IMR-90 (cell line): ENCODE measurements at regions not wholly inside any gene's neighbourhood (a gene's known extent, or its start where the extent isn't known, plus 50 kb on each side); places are given as distances from the start of the nearest gene placed in this dataset.

Source experiments
- ATAC-seq: fragments of 200-7000 bp; cut with Tn5 transposase; 2 replicates; pipeline ENCODE4 v1.9.1; 2020; ENCODE audit warnings: low read depth, mild to moderate bottlenecking, moderate library complexity
- BruUV-seq: library from RNA; stranded (reverse); fragments of 400-500 nt; replicated peaks from 2 replicates; lab custom pipeline; 2021; lab: Mats Ljungman, UMichigan
- CTCF ChIA-PET: fragments of 300-600 bp; formaldehyde crosslinking; extraction: SDS; loops from one replicate; lab custom pipeline; 2021; ENCODE audit warnings: antibody characterized with exemption; lab: Yijun Ruan, JAX
- POLR2A ChIA-PET: fragments of 300-600 bp; sonication (Branson Sonifier 250); formaldehyde crosslinking; loops from one replicate; lab custom pipeline; 2022; ENCODE audit warnings: antibody characterized with exemption; ENCODE audit not compliant: unreplicated experiment; lab: Charles Lee
- DNase-seq: peaks from one replicate; pipeline ENCODE4 v3.0.0; 2013
- H2AFZ ChIP-seq: replicated peaks from 2 replicates; pipeline ENCODE3; 2013; ENCODE audit warnings: low read length, mild to moderate bottlenecking; ENCODE audit not compliant: poor library complexity
- H2AK5ac ChIP-seq: 2 replicates; pipeline ENCODE4 v1.6.1; 2013; ENCODE audit warnings: low read depth, low read length, inconsistent platforms
- H2AK9ac ChIP-seq: replicated peaks from 2 replicates; pipeline ENCODE3; 2013; ENCODE audit warnings: mild to moderate bottlenecking, low read depth, low read length, moderate library complexity; ENCODE audit not compliant: poor library complexity
- H2BK120ac ChIP-seq: 2 replicates; pipeline ENCODE4 v1.6.1; 2013; ENCODE audit warnings: low read depth, low read length, inconsistent platforms
- H2BK15ac ChIP-seq: 3 replicates; pipeline ENCODE4 v1.6.1; 2013; ENCODE audit warnings: low read depth, low read length, inconsistent platforms
- H2BK20ac ChIP-seq: 2 replicates; pipeline ENCODE4 v1.6.1; 2013; ENCODE audit warnings: low read depth, mild to moderate bottlenecking, inconsistent platforms, low read length, moderate library complexity
- H2BK5ac ChIP-seq: 2 replicates; pipeline ENCODE4 v1.6.1; 2013; ENCODE audit warnings: mild to moderate bottlenecking, low read depth, low read length, inconsistent platforms; ENCODE audit not compliant: poor library complexity, severe bottlenecking
- H3K14ac ChIP-seq: replicated peaks from 2 replicates; pipeline ENCODE4 v1.6.1; 2013; ENCODE audit warnings: low read depth, low read length, inconsistent platforms
- H3K18ac ChIP-seq: 2 replicates; pipeline ENCODE4 v1.6.1; 2013; ENCODE audit warnings: low read depth, low read length, control low read depth
- H3K23ac ChIP-seq: 2 replicates; pipeline ENCODE4 v1.6.1; 2013; ENCODE audit warnings: low read depth, low read length, inconsistent platforms
- H3K27ac ChIP-seq: 2 replicates; pipeline ENCODE4 v1.5.1; 2013; ENCODE audit warnings: mild to moderate bottlenecking, control low read depth, low read length; ENCODE audit not compliant: insufficient read depth
- H3K27me3 ChIP-seq: 2 replicates; pipeline ENCODE4 v1.6.1; 2013; ENCODE audit warnings: low read length; ENCODE audit not compliant: control insufficient read depth, insufficient read depth
- H3K36me3 ChIP-seq: 2 replicates; pipeline ENCODE4 v1.6.1; 2013; ENCODE audit warnings: low read length, mixed read lengths; ENCODE audit not compliant: control insufficient read depth, insufficient read depth
- H3K4ac ChIP-seq: 2 replicates; pipeline ENCODE4 v1.6.1; 2013; ENCODE audit warnings: low read depth, low read length, inconsistent platforms
- H3K4me1 ChIP-seq: 2 replicates; pipeline ENCODE4 v1.6.1; 2013; ENCODE audit warnings: low read length, mixed read lengths; ENCODE audit not compliant: control insufficient read depth, insufficient read depth
- H3K4me2 ChIP-seq: 2 replicates; pipeline ENCODE4 v1.6.1; 2013; ENCODE audit warnings: low read depth, mild to moderate bottlenecking, control low read depth, low read length, moderate library complexity
- H3K4me3 ChIP-seq: 2 replicates; pipeline ENCODE4 v1.5.1; 2013; ENCODE audit warnings: low read depth, mild to moderate bottlenecking, control low read depth, low read length, moderate library complexity; ENCODE audit not compliant: insufficient read depth
- H3K56ac ChIP-seq: 2 replicates; pipeline ENCODE4 v1.6.1; 2013; ENCODE audit warnings: low read length, inconsistent platforms; ENCODE audit not compliant: insufficient read depth; ENCODE audit errors: extremely low read depth
- H3K79me1 ChIP-seq, 2 experiments: 2 replicates each; pipeline ENCODE4 v1.6.1; 2013; ENCODE audit warnings: low read length in 2 of 2, inconsistent platforms in 1 of 2, low read depth in 1 of 2
- H3K9ac ChIP-seq: 2 replicates; pipeline ENCODE4 v1.6.1; 2013; ENCODE audit warnings: low read depth, low read length, control low read depth
- H3K9me1 ChIP-seq: 2 replicates; pipeline ENCODE4 v1.6.1; 2013; ENCODE audit warnings: low read length, inconsistent platforms; ENCODE audit not compliant: insufficient read depth
- H3K9me3 ChIP-seq: 2 replicates; pipeline ENCODE4 v1.6.1; 2013; ENCODE audit warnings: low read length; ENCODE audit not compliant: control insufficient read depth, insufficient read depth
- H4K20me1 ChIP-seq: 2 replicates; pipeline ENCODE4 v1.6.1; 2013; ENCODE audit warnings: low read length, inconsistent platforms; ENCODE audit not compliant: insufficient read depth
- H4K5ac ChIP-seq: 2 replicates; pipeline ENCODE4 v1.6.1; 2013; ENCODE audit warnings: mild to moderate bottlenecking, low read depth, low read length, control low read depth
- H4K8ac ChIP-seq, 2 experiments: 2 replicates each; pipeline ENCODE4 v1.6.1; 2013; ENCODE audit warnings: low read depth in 2 of 2, low read length in 2 of 2, control low read depth in 1 of 2, inconsistent platforms in 1 of 2
- H4K91ac ChIP-seq: 2 replicates; pipeline ENCODE4 v1.6.1; 2013; ENCODE audit warnings: low read depth, low read length, inconsistent platforms; ENCODE audit not compliant: insufficient read depth
- BHLHE40 ChIP-seq: fragments of 150-350 bp; IDR thresholded peaks from 2 replicates; pipeline ENCODE4 v1.6.1; 2016; ENCODE audit warnings: mild to moderate bottlenecking, low read depth, low read length
- CEBPB ChIP-seq: IDR thresholded peaks from 2 replicates; pipeline ENCODE4 v1.6.1; 2012; ENCODE audit warnings: low read depth, low read length, improper control_type of control experiment
- CTCF ChIP-seq: conservative IDR thresholded peaks from 2 replicates; pipeline ENCODE4 v1.5.1; 2012; ENCODE audit warnings: mild to moderate bottlenecking, low read depth, low read length, improper control_type of control experiment
- FOS ChIP-seq: fragments of 150-350 bp; IDR thresholded peaks from 2 replicates; pipeline ENCODE4 v1.6.1; 2016; ENCODE audit warnings: low read depth, low read length
- MXI1 ChIP-seq: IDR thresholded peaks from 2 replicates; pipeline ENCODE4 v1.6.1; 2012; ENCODE audit warnings: low read depth, mild to moderate bottlenecking, low read length, moderate library complexity, borderline replicate concordance
- POLR2A ChIP-seq: IDR thresholded peaks from 2 replicates; pipeline ENCODE4 v1.6.1; 2012; ENCODE audit warnings: mild to moderate bottlenecking, low read depth, low read length
- RCOR1 ChIP-seq: IDR thresholded peaks from 2 replicates; pipeline ENCODE4 v1.6.1; 2012; ENCODE audit warnings: mild to moderate bottlenecking, low read length, improper control_type of control experiment; ENCODE audit not compliant: insufficient replicate concordance
- RFX5 ChIP-seq: IDR thresholded peaks from 2 replicates; pipeline ENCODE4 v1.8.0; 2012; ENCODE audit warnings: low read depth, mild to moderate bottlenecking, low read length, moderate library complexity
- SMC3 ChIP-seq: fragments of 150-350 bp; IDR thresholded peaks from 2 replicates; pipeline ENCODE4 v1.6.1; 2016; ENCODE audit warnings: low read depth, mild to moderate bottlenecking, antibody characterized with exemption, low read length, moderate library complexity
- USF2 ChIP-seq: fragments of 150-350 bp; IDR thresholded peaks from 2 replicates; pipeline ENCODE4 v1.6.1; 2017; ENCODE audit warnings: mild to moderate bottlenecking, antibody characterized with exemption, low read length, low read depth
- WGBS, 2 experiments: methylation state at CpG; one replicate each; pipeline versions ENCODE4 v1.1.5 to v1.1.7; 2013; ENCODE audit warnings: missing lambda C conversion rate in 2 of 2; ENCODE audit not compliant: insufficient read length in 1 of 2; ENCODE audit errors: extremely low coverage in 2 of 2; 5-methylcytosine and 5-hydroxymethylcytosine counted together
- dilution Hi-C: fragments of 300-500 bp; cut with HindIII; formaldehyde crosslinking; loops from one replicate; pipeline ENCODE4 v1.14.3; 2018; ENCODE audit warnings: low sequenced_read_pairs; ENCODE audit not compliant: unreplicated experiment
- in situ Hi-C: fragments of 300-500 bp; cut with MboI; formaldehyde crosslinking; loops from 3 replicates; pipeline ENCODE4 v1.14.3; 2019; ENCODE audit warnings: low sequenced_read_pairs, inconsistent platforms, mixed read lengths
- intact Hi-C: fragments of 100-400 bp; cut with micrococcal nuclease; formaldehyde crosslinking; loops from 2 replicates; pipeline ENCODE4 v1.10.0; 2022
- TF ChIP-seq, protein P1 (sequence below): fragments of 150-350 bp; IDR thresholded peaks from 2 replicates; pipeline ENCODE4 v1.6.1; 2016; ENCODE audit warnings: low read depth, mild to moderate bottlenecking, low read length, moderate library complexity, borderline replicate concordance

DNA sequence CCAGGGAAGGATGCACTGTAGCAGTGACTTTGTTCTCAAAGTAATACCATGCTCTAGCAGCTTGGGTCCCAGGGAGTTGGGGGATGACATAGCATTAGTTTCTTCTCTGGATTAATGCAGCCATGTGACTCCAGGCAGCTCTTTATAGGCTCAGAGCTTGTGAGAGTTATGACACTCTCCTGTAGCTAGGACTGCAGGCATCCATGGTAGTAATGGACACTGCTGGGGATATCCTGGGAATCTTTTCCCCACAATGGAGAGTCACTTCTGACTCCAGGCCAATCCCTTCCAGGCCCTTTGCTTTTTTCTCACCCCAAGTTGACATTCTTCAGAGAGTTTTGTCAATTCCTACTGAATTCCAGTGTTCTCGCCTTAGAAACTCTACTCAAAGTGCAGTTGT lies 270.9 kb downstream of the COG6 start:
- Histone ChIP-seq H3K14ac (no peak overlapping the region), H3K4me3 (no peak overlapping the region), H2BK15ac (no peak overlapping the region), H3K4ac (no peak overlapping the region), H3K79me1 (no peaks in the 10 kb centered on the region), H2AK9ac (no peak overlapping the region), H3K9ac (no peak overlapping the region), H2BK20ac (no peak overlapping the region), H3K9me1 (no peaks in the 10 kb centered on the region), H3K27ac (no peak overlapping the region), H4K20me1 (no peaks in the 10 kb centered on the region), H3K9me3 (no peaks in the 10 kb centered on the region), H2AFZ (no peak overlapping the region), H3K18ac (no peak overlapping the region), H3K36me3 (no peaks in the 10 kb centered on the region), H3K4me2 (no peak overlapping the region), H2AK5ac (no peak overlapping the region), H3K27me3 (no peaks in the 10 kb centered on the region), H4K91ac (no peak overlapping the region), H2BK120ac (no peak overlapping the region), H2BK5ac (no peak overlapping the region), H4K5ac (no peak overlapping the region), H4K8ac (no peak overlapping the region), H3K23ac (no peak overlapping the region), H3K4me1 (no peaks in the 10 kb centered on the region), H3K56ac (no peak overlapping the region)
- POLR2A ChIA-PET: no interaction called here
- TF ChIP-seq CEBPB (no peak), SMC3 (no peak), FOS (no peak), POLR2A (no peak), BHLHE40 (no peak), CTCF (no peak), USF2 (no peak), MXI1 (no peak), RCOR1 (no peak), RFX5 (no peak)
- TF ChIP-seq, protein P1, sequence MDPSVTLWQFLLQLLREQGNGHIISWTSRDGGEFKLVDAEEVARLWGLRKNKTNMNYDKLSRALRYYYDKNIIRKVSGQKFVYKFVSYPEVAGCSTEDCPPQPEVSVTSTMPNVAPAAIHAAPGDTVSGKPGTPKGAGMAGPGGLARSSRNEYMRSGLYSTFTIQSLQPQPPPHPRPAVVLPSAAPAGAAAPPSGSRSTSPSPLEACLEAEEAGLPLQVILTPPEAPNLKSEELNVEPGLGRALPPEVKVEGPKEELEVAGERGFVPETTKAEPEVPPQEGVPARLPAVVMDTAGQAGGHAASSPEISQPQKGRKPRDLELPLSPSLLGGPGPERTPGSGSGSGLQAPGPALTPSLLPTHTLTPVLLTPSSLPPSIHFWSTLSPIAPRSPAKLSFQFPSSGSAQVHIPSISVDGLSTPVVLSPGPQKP: no peak
- in situ Hi-C loops (no loop called here), dilution Hi-C loops (no loop called here), intact Hi-C loops (no loop called here)
- CTCF ChIA-PET: no interaction called here
- no peak for ATAC-seq
- no peak for DNase-seq
- BruUV-seq: no TSS peak
- no CpG with 5 or more reads among the region's 1 CpG for WGBS, 2 experiments
